ENCODE measurements at regions not wholly inside any gene's neighbourhood (a gene's known extent, or its start where the extent isn't known, plus 50 kb on each side); places are given as distances from the start of the nearest gene placed in this dataset.
A peak's percentile ranks its signal among the peaks of the same experiment; 100 is the strongest.
"Not testable (repeated sequence)": the region's sequence is repeated elsewhere in the genome, so short reads cannot be mapped to it uniquely, and the experiment has no call there.

- no peak for DNase-seq
- intact Hi-C loops (cut with DNase I), result no loop called here
Measured at GRCh38 chr14:80313806-80314205, 102.5 kb upstream of the DIO2 start.

DNA sequence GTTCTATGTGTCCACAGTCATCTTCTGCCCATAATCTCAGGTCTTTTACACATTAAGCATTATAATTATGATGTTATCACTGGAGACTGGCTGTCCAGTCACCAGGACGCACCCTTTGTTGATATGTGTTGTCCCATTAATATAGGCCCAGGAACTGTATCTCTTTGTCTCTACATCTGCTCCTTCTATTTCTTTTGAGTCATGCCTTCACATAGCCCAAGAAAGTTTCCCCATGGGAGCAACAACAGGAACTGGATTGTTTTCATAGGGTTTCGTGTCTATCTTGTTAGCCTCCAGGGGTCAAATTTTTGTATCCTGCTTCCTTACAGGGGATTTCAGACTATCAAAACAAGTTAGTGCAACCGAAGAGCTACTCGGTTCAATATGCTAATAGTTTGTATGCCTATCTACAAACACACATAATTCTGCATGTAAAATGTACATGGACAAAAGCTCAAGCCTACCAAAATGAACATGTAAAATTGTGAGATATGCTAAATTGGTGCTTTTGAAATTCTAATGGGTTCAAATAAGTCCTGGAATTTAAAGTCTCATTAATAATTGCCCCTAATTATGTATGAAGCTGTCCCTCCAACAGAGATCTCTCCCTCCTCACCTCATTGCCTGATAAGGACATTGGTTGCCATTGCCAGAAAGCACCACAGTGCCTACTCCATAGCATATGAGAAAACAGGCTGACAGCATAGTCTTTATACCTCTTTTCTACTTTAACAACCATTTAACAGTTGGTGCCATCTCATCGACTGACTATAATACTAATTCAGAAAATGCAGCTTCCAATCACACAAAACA lies 99.8 kb upstream of the DIO2 start:
- no peak for DNase-seq
- intact Hi-C loops (cut with DNase I), result no loop called here

GRCh38 chr14:80304125-80304766 lies 92.9 kb upstream of the DIO2 start:
- no peak for DNase-seq
- intact Hi-C loops (cut with DNase I), result no loop called here

GRCh38 chr14:80300351-80300750 lies 89.0 kb upstream of the DIO2 start:
- intact Hi-C loops (cut with DNase I), result no loop called here
- DNase-seq, result no peak

DNA sequence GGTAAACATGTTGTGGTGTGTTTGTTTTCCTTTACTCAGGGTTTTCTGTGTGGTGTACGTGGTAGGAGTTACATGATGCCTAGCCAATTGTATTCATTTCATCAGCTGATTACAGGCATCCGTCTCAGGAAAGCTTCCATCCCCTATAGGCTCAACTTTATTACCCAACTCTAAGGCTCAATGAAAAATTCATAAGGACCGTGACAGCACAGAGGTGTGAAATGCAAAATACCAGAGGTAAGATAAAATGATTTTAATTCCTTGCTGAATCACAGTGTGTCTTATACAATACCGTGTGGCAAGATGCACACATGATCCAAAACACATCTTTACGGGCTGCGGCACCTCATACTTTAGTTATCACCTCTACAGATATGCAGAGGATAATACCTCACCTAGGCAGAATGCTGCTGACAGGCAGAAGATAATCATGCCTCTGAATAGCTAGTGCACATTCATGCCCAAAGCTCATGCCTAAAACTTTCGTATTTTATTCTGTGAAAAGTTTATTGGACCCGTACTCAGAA lies 87.2 kb upstream of the DIO2 start:
- intact Hi-C loops (cut with DNase I), result no loop called here
- DNase-seq, result peak in 2 of 42 donors; percentile 16 to 36

DNA sequence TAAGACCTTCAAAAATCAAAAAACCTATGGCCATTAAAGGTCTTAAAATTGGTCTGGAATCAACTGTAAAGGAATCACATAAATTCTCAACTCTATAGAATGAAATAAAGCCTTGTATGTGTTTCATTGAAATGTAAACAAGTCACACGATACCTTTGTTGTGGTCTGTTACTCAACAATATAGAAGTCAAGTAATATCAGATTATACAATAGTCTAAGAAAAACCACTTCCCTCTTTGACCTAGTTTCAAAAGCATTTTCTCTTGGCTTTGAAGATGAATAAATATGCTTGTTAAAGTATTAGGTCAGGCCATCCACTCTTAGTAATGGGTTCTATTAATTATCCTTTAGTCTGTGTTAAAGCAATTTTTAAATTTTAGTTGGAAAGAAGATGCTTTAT lies 79.8 kb upstream of the DIO2 start:
- intact Hi-C loops (cut with DNase I), result no loop called here
- DNase-seq, result no peak

- intact Hi-C loops (cut with DNase I); DNase-seq: not testable (repeated sequence)
Measured at GRCh38 chr14:80286744-80287143, 75.4 kb upstream of the DIO2 start.

DNA sequence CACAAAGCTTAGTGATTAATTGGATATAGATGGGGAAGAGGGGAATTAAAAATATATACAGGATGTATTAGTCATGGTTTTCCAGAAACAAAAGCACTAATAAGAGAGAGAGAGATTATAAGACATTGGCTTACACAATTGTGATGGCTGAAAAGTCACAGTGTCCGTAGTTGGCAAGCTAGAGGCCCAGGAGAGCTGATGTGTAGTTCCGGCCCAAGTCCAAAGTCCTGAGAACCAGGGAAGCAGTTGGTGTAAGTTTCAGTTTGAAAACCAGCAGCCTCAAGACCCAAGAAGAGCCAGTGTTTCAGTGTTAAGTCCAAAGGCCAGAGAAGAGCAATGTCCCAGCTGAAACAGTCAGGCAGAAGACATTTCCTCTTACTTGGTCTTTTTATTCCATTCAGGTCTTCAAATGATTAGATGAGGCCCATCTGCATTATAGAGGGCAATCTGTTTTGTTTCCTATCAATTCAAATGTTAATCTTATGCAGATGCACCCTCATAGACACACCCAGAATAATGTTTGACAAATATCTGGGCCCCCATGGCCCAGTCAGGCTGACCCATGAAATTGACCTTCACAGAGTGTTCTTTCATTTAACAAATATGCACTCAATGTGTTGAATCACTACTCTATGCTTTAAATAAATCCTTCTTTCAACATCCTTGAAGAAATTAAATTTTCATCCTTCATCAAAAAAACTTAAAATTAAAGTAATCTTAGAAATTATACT lies 67.2 kb upstream of the DIO2 start:
- intact Hi-C loops (cut with DNase I), result no loop called here
- DNase-seq, result no peak

DNA sequence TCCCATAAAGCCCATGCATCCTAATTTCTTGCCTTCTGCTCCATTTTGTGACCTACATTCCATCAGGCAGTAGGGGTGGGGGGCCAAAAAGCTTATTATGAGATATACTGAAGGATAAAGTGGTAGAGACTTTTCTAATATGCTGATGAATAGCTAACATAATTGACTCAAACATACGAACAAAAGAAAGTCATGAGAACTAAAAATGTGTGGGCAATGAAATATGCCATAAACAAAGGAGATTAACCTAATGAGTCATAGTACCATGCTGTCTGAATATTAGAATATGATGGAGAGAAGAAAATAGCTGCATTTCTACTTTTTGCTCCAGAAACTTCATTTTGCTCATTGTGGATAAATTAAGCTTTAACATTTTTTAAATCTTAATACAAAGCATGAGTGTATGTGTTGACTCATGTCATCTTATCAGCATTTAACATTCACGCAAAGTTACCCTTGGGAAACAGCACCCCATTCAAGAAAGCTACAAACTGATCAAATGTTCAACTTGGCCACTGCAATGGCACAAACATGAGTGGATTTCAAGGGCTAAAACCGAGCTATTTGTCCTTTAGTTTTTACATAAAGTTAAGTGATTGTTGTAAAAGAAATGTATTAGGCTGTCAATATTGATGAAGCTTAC lies 64.0 kb upstream of the DIO2 start:
- intact Hi-C loops (cut with DNase I), result no loop called here
- DNase-seq, result peak in 1 of 42 donors; percentile 4

- intact Hi-C loops (cut with DNase I); DNase-seq: not testable (repeated sequence)
Measured at GRCh38 chr14:80274310-80274709, 63.0 kb upstream of the DIO2 start.

- intact Hi-C loops (cut with DNase I), result no loop called here
- DNase-seq, result no peak
Measured at GRCh38 chr14:80271389-80271788, 60.1 kb upstream of the DIO2 start.

GRCh38 chr14:80269353-80269925 lies 58.1 kb upstream of the DIO2 start:
- intact Hi-C loops (cut with DNase I), result no loop called here
- DNase-seq, result no peak

DNA sequence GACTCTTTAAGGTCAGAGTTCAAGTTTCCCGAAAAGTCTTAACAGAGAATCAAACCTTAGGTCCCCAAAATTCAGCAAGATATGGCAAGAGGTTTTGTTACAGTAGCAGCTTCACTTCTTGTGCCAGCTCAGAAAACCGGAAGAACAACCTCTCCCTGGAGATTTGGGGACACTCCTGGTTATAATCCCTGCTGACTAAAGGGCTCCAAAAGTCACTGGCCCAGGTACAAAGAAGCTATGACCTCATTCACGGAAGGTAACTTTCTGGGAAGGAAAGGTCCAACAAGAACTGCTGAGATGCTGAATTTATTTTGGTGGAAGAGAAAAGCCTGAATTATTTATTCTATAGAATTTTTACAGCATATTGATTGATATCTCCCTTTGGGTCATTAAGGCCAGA lies 55.6 kb upstream of the DIO2 start:
- DNase-seq, result no peak
- intact Hi-C loops (cut with DNase I), result no loop called here

DNA sequence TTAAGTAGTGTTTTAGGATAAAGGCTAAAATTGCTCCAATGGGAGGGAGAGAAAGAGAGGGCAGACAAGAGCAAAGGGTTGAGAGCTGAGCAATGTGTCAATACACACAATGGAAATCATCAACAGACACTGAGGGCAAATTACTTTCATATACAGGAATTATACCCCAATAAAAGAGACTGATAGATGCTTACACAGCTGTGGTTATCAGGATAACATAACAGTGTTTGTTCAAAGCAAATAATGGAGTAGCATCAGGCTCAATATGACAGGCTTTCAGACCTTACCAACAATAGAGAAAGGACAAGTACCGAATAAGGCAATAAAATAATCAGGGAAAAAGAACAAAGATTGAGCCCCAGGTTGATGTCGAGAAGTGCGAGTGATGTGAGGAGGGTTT lies 53.4 kb upstream of the DIO2 start:
- DNase-seq, result no peak
- intact Hi-C loops (cut with DNase I), result no loop called here

Measured in head of caudate nucleus (tissue), 42 donors.